Nephron progenitor cell (in vitro differentiated cells): ENCODE measurements at regions not wholly inside any gene's neighbourhood (a gene's known extent, or its start where the extent isn't known, plus 50 kb on each side); places are given as distances from the start of the nearest gene placed in this dataset.
A peak's percentile ranks its signal among the peaks of the same experiment; 100 is the strongest.

Experiments
- DNase-seq: peaks from one replicate; pipeline ENCODE4 v3.0.0; 2021
- H3K27ac Mint-ChIP-seq: 2 replicates; pipeline ENCODE4 v1.8.0; 2021; ENCODE audit warnings: mild to moderate bottlenecking, moderate library complexity, mixed read lengths
- H3K27me3 Mint-ChIP-seq: 2 replicates; pipeline ENCODE4 v1.8.0; 2021; ENCODE audit warnings: mild to moderate bottlenecking, low read depth, mixed read lengths; ENCODE audit not compliant: poor library complexity
- H3K36me3 Mint-ChIP-seq: 2 replicates; pipeline ENCODE4 v1.8.0; 2021; ENCODE audit warnings: low read depth, mixed read lengths
- H3K4me1 Mint-ChIP-seq: 2 replicates; pipeline ENCODE4 v1.8.0; 2021; ENCODE audit warnings: mixed read lengths
- H3K4me3 Mint-ChIP-seq: 2 replicates; pipeline ENCODE4 v1.8.0; 2021; ENCODE audit warnings: mild to moderate bottlenecking, moderate library complexity, mixed read lengths
- H3K9me3 Mint-ChIP-seq: 2 replicates; pipeline ENCODE4 v1.8.0; 2021; ENCODE audit warnings: mild to moderate bottlenecking, moderate library complexity, mixed read lengths
- CTCF ChIP-seq: fragments of 200-600 bp; sonication (generic); IDR thresholded peaks from 2 replicates; pipeline ENCODE4 v1.5.0; 2021; ENCODE audit warnings: antibody characterized with exemption

GRCh38 chr3:175896655-175897054 is 1037.5 kb downstream of the NAALADL2 start:
- Mint-ChIP-seq H3K4me3 (no peak overlapping the region), H3K36me3 (no peaks in the 10 kb centered on the region), H3K27me3 (no peaks in the 10 kb centered on the region), H3K9me3 (peaks cover 2% of the 10 kb centered on the region), H3K4me1 (no peaks in the 10 kb centered on the region), H3K27ac (no peak overlapping the region)
- DNase-seq: no peak
- no peak for TF ChIP-seq CTCF

DNA sequence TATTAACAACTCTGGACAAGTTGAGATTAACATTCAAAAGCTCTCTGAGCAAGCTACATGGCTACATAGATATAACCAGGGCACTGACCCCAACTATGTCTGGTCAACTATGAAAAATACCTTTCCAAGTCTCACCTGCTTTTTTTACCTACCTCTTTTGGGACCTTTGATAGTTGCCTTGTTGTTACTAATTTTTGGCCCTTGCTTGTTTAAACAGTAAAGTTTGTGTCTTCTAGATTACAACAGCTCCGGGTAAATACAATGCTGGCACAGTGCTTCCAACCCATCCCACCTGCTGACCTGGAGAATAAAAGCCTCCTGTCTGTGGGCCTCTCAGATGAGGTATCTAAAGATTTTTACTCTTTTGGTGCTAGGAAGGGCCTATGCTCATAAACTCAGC is 1036.6 kb downstream of the NAALADL2 start:
- Mint-ChIP-seq H3K4me1 (no peaks in the 10 kb centered on the region), H3K4me3 (no peak overlapping the region), H3K36me3 (no peaks in the 10 kb centered on the region), H3K27me3 (no peaks in the 10 kb centered on the region), H3K27ac (no peak overlapping the region), H3K9me3 (peaks cover 2% of the 10 kb centered on the region)
- DNase-seq: no peak
- no peak for TF ChIP-seq CTCF

DNA sequence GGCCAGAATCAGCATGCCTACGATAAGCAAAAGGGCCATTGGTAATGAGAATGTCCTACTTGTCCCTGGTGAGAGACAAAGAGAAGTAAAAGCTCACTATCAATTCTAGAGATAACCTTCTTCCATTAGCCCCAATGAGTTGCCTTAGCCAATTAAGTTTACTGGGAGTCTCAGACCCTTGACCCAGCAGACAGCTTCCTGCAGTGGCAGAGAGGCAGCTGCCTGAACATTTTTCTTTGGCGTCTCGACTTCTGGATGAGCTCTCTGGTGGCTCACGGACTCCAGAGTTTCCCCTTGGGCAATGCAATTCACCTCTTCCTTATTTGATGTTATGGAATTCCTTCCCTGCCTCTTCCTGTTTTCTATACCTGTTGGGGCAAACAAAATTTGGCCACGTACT is 1034.4 kb downstream of the NAALADL2 start:
- H3K27ac Mint-ChIP-seq: no peak overlapping the region
- H3K27me3 Mint-ChIP-seq: no peaks in the 10 kb centered on the region
- peaks cover 2% of the 10 kb centered on the region for H3K9me3 Mint-ChIP-seq
- no peaks in the 10 kb centered on the region for H3K4me1 Mint-ChIP-seq
- H3K4me3 Mint-ChIP-seq: no peak overlapping the region
- no peak for TF ChIP-seq CTCF
- no peak for DNase-seq
- no peaks in the 10 kb centered on the region for H3K36me3 Mint-ChIP-seq

- TF ChIP-seq CTCF: no peak
- H3K9me3 Mint-ChIP-seq: peaks cover 2% of the 10 kb centered on the region
- no peaks in the 10 kb centered on the region for H3K27me3 Mint-ChIP-seq
- H3K4me3 Mint-ChIP-seq: no peak overlapping the region
- H3K36me3 Mint-ChIP-seq: no peaks in the 10 kb centered on the region
- H3K4me1 Mint-ChIP-seq: peaks cover under 1% of the 10 kb centered on the region
- H3K27ac Mint-ChIP-seq: no peak overlapping the region
- DNase-seq: no peak
Measured at GRCh38 chr3:175890066-175890465, 1030.9 kb downstream of the NAALADL2 start.

GRCh38 chr3:175885231-175885766 is 1026.2 kb downstream of the NAALADL2 start:
- H3K4me3 Mint-ChIP-seq: no peak overlapping the region
- peaks cover 23% of the 10 kb centered on the region for H3K9me3 Mint-ChIP-seq
- DNase-seq: peak; percentile 22
- no peak for TF ChIP-seq CTCF
- no peaks in the 10 kb centered on the region for H3K27me3 Mint-ChIP-seq
- peaks cover 10% of the 10 kb centered on the region for H3K36me3 Mint-ChIP-seq
- H3K27ac Mint-ChIP-seq: no peak overlapping the region
- H3K4me1 Mint-ChIP-seq: peaks cover 3% of the 10 kb centered on the region

DNA sequence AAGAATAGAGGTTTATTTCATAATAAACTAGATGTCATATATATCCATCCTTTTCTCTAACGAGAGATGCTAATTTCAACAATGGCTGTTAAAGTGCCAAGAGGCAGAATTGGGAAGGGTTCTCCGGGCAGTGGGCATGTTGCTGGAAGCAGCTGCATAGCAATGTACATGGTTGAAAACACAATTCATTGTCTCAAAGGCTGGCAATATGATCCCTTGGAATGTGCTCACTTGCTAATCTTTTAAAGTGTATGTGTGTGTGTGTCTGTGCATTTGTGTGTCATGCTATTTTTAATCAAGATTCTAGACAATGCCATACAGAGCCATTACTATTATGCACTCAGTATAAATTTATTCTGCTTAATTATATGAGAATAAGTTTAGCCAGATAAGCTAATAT is 1020.3 kb downstream of the NAALADL2 start:
- no peak for DNase-seq
- H3K4me3 Mint-ChIP-seq: no peak overlapping the region
- H3K4me1 Mint-ChIP-seq: no peaks in the 10 kb centered on the region
- H3K27ac Mint-ChIP-seq: no peak overlapping the region
- peaks cover 17% of the 10 kb centered on the region for H3K9me3 Mint-ChIP-seq
- peaks cover 6% of the 10 kb centered on the region for H3K27me3 Mint-ChIP-seq
- TF ChIP-seq CTCF: no peak
- peaks cover 10% of the 10 kb centered on the region for H3K36me3 Mint-ChIP-seq
